Neural cell (in vitro differentiated cells): ENCODE measurements at regions not wholly inside any gene's neighbourhood (a gene's known extent, or its start where the extent isn't known, plus 50 kb on each side); places are given as distances from the start of the nearest gene placed in this dataset.

Experiments used
- H2AFZ ChIP-seq: fragments of 200-600, 300-800 bp; sonication (generic), shearing (Covaris generic); 2 replicates; pipeline ENCODE4 v1.6.0; 2014; ENCODE audit warnings: low read depth, mild to moderate bottlenecking, antibody characterized with exemption, low read length, moderate library complexity
- H3F3A ChIP-seq: fragments of 200-600 bp; shearing (Covaris generic); 2 replicates; pipeline ENCODE4 v1.6.1; 2016; ENCODE audit warnings: mild to moderate bottlenecking, moderate library complexity, mixed read lengths, antibody characterized with exemption, low read length; ENCODE audit not compliant: insufficient read depth, poor library complexity, severe bottlenecking
- H3K27ac ChIP-seq: fragments of 200-600, 300-800 bp; sonication (generic), shearing (Covaris generic); 2 replicates; pipeline ENCODE4 v1.5.1; 2014; ENCODE audit warnings: mild to moderate bottlenecking, low read length, moderate library complexity
- H3K27me3 ChIP-seq: fragments of 300-800, 200-600 bp; sonication (generic), shearing (Covaris generic); 2 replicates; pipeline ENCODE4 v1.6.0; 2014; ENCODE audit warnings: mild to moderate bottlenecking, low read depth, low read length, moderate library complexity; ENCODE audit not compliant: insufficient read depth
- H3K36me3 ChIP-seq: fragments of 300-800, 200-600 bp; sonication (generic), shearing (Covaris generic); 2 replicates; pipeline ENCODE4 v1.5.1; 2014; ENCODE audit warnings: mild to moderate bottlenecking, antibody characterized with exemption, low read length, moderate library complexity; ENCODE audit not compliant: insufficient read depth
- H3K4me2 ChIP-seq: fragments of 300-800, 200-600 bp; sonication (generic), shearing (Covaris generic); 2 replicates; pipeline ENCODE4 v1.6.0; 2014; ENCODE audit warnings: mild to moderate bottlenecking, low read length
- H3K4me3 ChIP-seq: fragments of 300-800, 200-600 bp; sonication (generic), shearing (Covaris generic); 2 replicates; pipeline ENCODE4 v1.5.1; 2014; ENCODE audit warnings: mild to moderate bottlenecking, low read length, moderate library complexity
- H3K79me2 ChIP-seq: fragments of 200-600 bp; shearing (Covaris generic); replicated peaks from 2 replicates; pipeline ENCODE4 v1.6.0; 2014; ENCODE audit warnings: mild to moderate bottlenecking, low read length, moderate library complexity; ENCODE audit not compliant: insufficient read depth
- H3K9ac ChIP-seq: fragments of 300-800, 200-600 bp; sonication (generic), shearing (Covaris generic); 2 replicates; pipeline ENCODE4 v1.6.1; 2016; ENCODE audit warnings: mild to moderate bottlenecking, low read length, mixed read lengths
- H3K9me2 ChIP-seq: fragments of 200-600 bp; shearing (Covaris generic); 2 replicates; pipeline ENCODE4 v1.6.1; 2016; ENCODE audit warnings: mild to moderate bottlenecking, low read length, mixed read lengths; ENCODE audit not compliant: insufficient read depth
- H3K9me3 ChIP-seq: fragments of 200-600, 300-800 bp; sonication (generic), shearing (Covaris generic); 2 replicates; pipeline ENCODE4 v1.6.1; 2016; ENCODE audit warnings: mild to moderate bottlenecking, mixed run types, low read length, moderate library complexity, mixed read lengths
- H4K20me1 ChIP-seq: fragments of 200-600 bp; shearing (Covaris generic); 2 replicates; pipeline ENCODE4 v1.6.1; 2016; ENCODE audit warnings: mild to moderate bottlenecking, mixed run types; ENCODE audit not compliant: insufficient read depth
- CTCF ChIP-seq: fragments of 450-650 bp; IDR thresholded peaks from 2 replicates; pipeline ENCODE4 v1.5.1; 2014; ENCODE audit warnings: antibody characterized with exemption, mild to moderate bottlenecking, moderate library complexity; ENCODE audit not compliant: poor library complexity, severe bottlenecking
- EP300 ChIP-seq: fragments of 450-650 bp; conservative IDR thresholded peaks from 2 replicates; pipeline ENCODE4 v1.6.1; 2014; ENCODE audit warnings: antibody characterized with exemption, mild to moderate bottlenecking, moderate library complexity; ENCODE audit not compliant: poor library complexity, severe bottlenecking
- EZH2 ChIP-seq: fragments of 200-600, 300-800 bp; shearing (Covaris generic), sonication (generic); IDR thresholded peaks from 2 replicates; pipeline ENCODE4 v1.6.1; 2014; ENCODE audit warnings: antibody characterized with exemption, low read length, borderline replicate concordance, mild to moderate bottlenecking; ENCODE audit not compliant: insufficient read depth, poor library complexity, severe bottlenecking
- MXI1 ChIP-seq: fragments of 450-650 bp; conservative IDR thresholded peaks from 2 replicates; pipeline ENCODE4 v1.6.1; 2014; ENCODE audit warnings: antibody characterized with exemption, mild to moderate bottlenecking; ENCODE audit not compliant: poor library complexity, severe bottlenecking
- POLR2AphosphoS5 ChIP-seq: IDR thresholded peaks from 2 replicates; pipeline ENCODE4 v1.6.1; 2012
- RAD21 ChIP-seq: fragments of 450-650 bp; conservative IDR thresholded peaks from 2 replicates; pipeline ENCODE4 v1.6.1; 2014; ENCODE audit warnings: antibody characterized with exemption, mild to moderate bottlenecking, moderate library complexity
- REST ChIP-seq: IDR thresholded peaks from 2 replicates; pipeline ENCODE4 v1.6.1; 2012; ENCODE audit warnings: borderline replicate concordance
- SMC3 ChIP-seq: fragments of 450-650 bp; conservative IDR thresholded peaks from 2 replicates; pipeline ENCODE4 v1.6.1; 2014; ENCODE audit warnings: antibody characterized with exemption, mild to moderate bottlenecking, moderate library complexity; ENCODE audit not compliant: poor library complexity
- TAF1 ChIP-seq: IDR thresholded peaks from 2 replicates; pipeline ENCODE4 v1.6.1; 2012; ENCODE audit warnings: low read depth

GRCh38 chr5:156103155-156103885 is 223.6 kb upstream of the SGCD start:
- Histone ChIP-seq H3K9ac (no peak overlapping the region), H3K4me3 (no peak overlapping the region), H3K4me2 (no peak overlapping the region), H3F3A (no peaks in the 10 kb centered on the region), H3K27me3 (no peaks in the 10 kb centered on the region), H3K9me2 (no peaks in the 10 kb centered on the region), H3K27ac (no peak overlapping the region), H3K36me3 (no peaks in the 10 kb centered on the region), H3K79me2 (no peaks in the 10 kb centered on the region), H4K20me1 (no peaks in the 10 kb centered on the region), H2AFZ (no peak overlapping the region), H3K9me3 (no peaks in the 10 kb centered on the region)
- TF ChIP-seq RAD21 (no peak), REST (no peak)

DNA sequence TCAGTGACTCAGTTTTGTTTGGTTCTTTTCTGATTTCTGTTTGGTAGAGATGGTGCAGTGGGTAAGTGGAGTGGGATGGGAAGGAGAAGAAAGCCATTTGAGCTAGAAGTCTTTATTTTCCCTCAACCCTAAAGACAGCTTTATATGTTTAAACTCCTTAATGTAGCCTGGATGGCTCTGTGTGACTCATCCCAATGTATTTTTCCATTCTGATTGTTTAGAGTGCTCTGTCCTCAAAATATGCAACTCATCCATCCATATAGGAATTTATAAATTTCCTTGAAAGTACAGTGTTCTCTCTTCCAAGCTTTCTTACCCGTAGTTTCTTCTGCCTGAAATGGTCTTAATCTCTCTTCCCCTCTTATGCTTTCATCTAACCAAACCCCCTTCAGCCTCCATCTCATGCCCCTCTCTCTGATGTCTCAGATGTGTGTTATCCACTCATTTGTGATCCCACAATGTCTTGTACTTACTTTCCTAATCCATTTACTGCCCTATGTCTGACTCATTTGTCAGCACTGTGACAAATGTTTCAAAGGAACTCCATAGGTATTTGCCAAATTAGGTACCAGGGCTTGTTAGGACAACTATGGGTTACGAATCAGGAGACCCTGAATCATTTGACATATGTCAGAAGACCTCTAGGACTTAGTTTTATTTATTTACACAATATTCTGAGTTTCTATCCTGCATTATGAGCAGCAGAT is 217.5 kb upstream of the SGCD start:
- H3K9ac ChIP-seq: no peak overlapping the region
- H3K4me2 ChIP-seq: no peak overlapping the region
- H3K79me2 ChIP-seq: no peaks in the 10 kb centered on the region
- H3K36me3 ChIP-seq: no peaks in the 10 kb centered on the region
- TF ChIP-seq RAD21 (no peak), CTCF (no peak), SMC3 (no peak), EP300 (no peak), TAF1 (no peak), REST (no peak), POLR2AphosphoS5 (no peak), EZH2 (no peak), MXI1 (no peak)
- no peaks in the 10 kb centered on the region for H3F3A ChIP-seq
- H3K9me2 ChIP-seq: no peaks in the 10 kb centered on the region
- H3K4me3 ChIP-seq: no peak overlapping the region
- no peaks in the 10 kb centered on the region for H3K27me3 ChIP-seq
- no peaks in the 10 kb centered on the region for H3K9me3 ChIP-seq
- no peak overlapping the region for H2AFZ ChIP-seq
- H3K27ac ChIP-seq: no peak overlapping the region
- no peaks in the 10 kb centered on the region for H4K20me1 ChIP-seq
